HS-5 (cell line): ENCODE measurements at regions not wholly inside any gene's neighbourhood (a gene's known extent, or its start where the extent isn't known, plus 50 kb on each side); places are given as distances from the start of the nearest gene placed in this dataset.
"Not testable (repeated sequence)": the region's sequence is repeated elsewhere in the genome, so short reads cannot be mapped to it uniquely, and the experiment has no call there.

Experiments
- DNase-seq: peaks from one replicate; pipeline ENCODE4 v3.0.0-alpha.2; 2012; ENCODE audit warnings: low read depth

GRCh38 chr2:111533557-111534247 is 350.3 kb downstream of the ANAPC1 start:
- DNase-seq, result not testable (repeated sequence)

DNA sequence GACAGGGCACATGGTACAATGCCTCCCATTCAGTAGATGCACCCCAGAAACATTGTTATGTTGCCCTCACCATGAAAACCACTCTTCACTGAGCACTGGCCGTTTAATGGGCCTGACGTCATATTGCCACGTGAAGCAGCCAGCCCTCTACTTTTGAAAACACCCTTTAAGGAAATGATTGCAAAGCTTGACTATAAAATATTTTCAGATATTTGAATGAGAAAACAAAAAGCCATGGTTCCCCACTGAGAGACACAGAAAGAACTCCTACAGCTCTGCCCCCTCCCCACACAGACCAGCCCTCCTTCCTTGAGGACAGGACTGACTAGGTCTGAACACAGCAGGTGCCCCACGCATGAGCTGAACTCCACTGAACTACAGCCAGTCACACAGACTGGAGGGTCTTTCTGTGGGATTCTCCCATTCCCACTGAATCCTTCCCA is 349.1 kb downstream of the ANAPC1 start:
- no peak for DNase-seq

GRCh38 chr2:111535404-111535803 is 348.6 kb downstream of the ANAPC1 start:
- DNase-seq, result peak; percentile 44

DNA sequence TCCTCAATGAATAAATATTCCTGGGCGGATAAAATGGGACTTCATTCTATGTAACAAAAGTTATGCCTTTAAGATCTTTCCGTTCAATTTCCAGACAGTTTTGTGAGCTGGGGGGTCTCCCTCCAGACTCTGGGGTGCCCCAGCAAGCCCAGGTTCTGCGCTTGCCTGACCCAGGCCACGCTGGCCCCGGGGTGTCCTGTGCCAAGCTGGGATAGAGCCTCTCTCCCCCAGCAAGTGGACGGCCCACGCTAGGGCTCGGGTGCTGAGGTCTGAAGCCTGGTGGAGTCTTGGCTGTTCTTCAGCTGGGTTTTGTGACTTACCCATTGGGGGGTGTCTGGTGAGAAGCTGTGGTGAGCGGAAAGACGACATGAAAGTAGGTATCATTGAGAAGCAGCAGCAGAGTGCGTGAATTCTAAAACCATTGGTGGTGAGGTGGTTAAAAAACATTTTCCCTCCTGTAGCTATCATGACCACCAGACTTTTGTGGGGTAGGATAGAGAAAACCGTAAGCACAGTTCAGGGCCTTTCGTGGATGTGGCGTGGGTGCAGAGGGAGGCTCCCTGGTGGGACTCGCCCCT is 346.8 kb downstream of the ANAPC1 start:
- no peak for DNase-seq

GRCh38 chr2:111539991-111540390 is 344.0 kb downstream of the ANAPC1 start:
- DNase-seq, result not testable (repeated sequence)

DNA sequence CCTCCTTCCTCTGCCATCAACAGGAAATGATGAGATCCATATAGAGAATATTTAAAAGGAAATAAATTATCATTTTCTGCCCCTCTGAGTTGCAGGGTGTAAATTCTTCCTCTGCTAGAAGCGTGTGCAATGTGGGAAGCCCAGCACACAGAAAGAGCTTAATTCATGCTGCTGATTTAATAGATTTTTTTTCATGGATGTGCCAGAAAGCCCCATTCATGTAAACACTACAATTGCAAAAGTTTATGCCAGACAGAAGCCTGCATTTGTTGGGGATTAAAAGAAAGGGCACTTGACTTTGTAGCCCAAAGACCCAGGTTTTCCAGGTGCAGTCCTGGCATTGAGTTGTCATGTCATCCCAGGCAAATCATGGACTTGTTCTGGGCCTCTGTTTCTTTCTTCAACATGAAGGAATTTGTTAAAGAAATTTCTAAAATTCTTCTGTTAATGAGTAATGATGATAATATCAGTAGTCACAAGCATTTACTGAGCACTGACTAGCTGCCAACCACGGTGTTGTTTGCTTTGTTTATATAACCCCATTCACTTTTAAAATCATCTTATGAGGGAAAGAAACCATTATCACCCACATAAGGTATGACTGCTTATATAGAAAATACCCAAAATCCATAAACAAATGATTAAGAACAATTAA is 341.7 kb downstream of the ANAPC1 start:
- DNase-seq, result peak; percentile 24

DNA sequence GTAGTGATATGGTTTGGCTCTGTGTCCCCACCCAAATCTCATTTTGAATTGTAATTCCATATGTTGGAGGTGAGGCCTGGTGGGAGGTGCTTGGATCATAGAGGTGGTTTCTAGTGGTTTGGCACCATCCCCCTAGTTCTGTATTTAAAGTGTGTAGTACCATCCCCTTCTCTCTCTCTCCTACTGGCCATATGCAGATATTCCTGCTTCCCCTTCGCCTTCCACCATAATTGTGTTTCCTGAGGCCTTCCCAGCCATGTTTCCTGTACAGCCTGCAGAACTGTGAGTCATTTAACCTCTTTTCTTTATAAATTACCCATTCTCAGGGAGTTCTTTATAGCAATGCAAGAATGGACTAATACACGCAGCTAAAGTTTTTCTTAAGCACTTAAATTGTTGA is 340.0 kb downstream of the ANAPC1 start:
- not testable (repeated sequence) for DNase-seq

GRCh38 chr2:111545723-111546431 is 338.1 kb downstream of the ANAPC1 start:
- not testable (repeated sequence) for DNase-seq

- DNase-seq, result not testable (repeated sequence)
These were observed 337.4 kb downstream of the ANAPC1 start for GRCh38 chr2:111546578-111546977.

DNA sequence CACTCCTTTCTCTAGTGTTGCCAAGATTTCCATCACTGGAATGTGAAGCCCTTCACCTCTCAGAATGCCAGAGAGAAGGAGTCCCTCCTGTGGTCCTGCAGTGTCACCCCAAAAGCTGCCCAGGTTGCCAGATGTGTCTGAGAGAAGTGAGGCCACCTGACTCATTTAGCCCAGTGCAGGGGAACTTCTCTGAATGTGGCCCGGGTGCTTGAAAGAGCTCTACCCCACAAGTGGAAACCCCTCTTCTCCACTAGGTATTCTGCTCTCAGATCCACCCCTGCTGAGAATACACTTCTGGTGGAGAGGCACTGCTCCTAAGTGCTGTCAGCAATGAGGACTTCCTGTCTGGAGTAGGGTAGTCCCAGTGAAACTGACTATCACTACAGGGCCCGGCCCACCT is 334.8 kb downstream of the ANAPC1 start:
- not testable (repeated sequence) for DNase-seq

GRCh38 chr2:111551428-111551827 is 332.6 kb downstream of the ANAPC1 start:
- DNase-seq, result not testable (repeated sequence)

GRCh38 chr2:111552625-111553024 is 331.4 kb downstream of the ANAPC1 start:
- not testable (repeated sequence) for DNase-seq

DNA sequence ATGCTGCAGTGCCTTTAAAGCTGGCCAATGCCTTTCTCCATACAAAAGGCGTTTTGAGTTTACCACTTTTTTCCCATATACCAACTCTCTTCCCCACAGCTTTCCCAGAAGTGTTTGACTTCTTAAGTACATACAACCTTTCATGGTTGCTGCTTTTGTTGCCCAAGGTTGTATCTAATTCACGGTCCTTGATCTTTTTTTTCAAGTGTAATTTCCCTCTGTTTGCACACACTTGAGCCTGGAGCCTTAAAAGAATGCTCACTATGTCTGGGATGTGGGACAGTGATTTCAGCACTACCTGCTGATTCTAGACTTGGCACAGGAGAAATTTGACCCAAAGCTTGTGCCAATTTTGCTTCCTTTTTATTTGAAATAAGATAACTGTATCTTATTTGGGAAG is 324.7 kb downstream of the ANAPC1 start:
- DNase-seq, result not testable (repeated sequence)

GRCh38 chr2:111559814-111560213 is 324.2 kb downstream of the ANAPC1 start:
- not testable (repeated sequence) for DNase-seq

DNA sequence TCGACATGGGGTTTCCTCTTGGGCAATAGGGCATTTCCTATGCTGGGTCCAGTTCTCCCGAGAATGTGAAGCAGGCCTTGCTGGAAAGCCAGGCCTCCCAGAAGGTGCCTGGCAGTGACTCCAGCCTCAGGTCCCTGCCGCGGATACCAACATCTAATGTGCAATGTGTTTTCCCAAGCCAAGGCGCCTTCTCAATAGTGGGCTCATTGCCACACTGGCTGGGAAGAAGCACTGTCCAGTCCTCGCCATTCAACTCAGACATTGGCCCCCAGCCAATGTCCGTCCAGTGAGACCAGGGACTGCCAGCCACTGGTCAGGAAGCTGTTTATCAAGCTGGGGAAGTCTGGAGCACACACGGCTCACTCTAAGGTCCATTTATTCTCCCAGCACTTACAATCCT is 317.9 kb downstream of the ANAPC1 start:
- not testable (repeated sequence) for DNase-seq

GRCh38 chr2:111567233-111567632 is 316.8 kb downstream of the ANAPC1 start:
- DNase-seq, result not testable (repeated sequence)

DNA sequence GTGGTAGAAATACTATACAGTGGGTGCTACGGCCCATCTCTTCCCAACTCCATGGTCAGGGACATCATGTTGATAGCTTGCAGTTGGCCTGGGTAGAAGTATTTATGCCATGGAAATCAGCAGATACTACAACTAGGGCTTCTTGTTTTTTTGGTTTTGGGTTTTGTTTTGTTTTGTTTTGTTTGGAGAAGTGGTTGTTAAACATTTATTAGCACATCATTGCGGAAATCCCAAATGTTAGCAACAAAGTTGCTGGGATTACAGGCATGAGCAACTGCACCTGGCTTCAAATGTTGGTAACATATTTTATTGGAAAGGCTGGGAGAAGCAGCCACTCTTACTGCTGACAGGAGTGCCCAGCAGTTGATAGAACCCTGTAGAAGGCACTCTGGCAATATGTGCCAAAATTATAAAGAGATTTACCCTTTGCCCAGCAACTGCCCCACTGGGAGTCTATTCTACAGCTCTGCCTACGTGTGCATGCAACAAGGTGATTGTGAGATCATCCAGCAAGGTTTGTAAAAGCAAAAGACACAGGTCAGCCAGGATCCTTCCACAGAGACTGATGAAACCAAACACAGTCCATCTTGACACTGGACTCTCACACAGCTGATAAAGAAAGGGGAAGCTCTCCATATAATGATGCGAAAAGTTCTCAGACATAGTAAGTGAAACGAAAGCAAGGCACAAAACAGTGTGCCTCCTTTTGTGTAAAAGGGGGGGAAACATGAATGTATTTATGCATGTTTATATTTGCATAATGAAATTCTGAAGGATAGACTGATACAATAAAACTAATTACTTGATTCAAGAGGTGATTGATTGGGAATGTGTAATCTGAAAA is 314.4 kb downstream of the ANAPC1 start:
- DNase-seq, result not testable (repeated sequence)

GRCh38 chr2:111570300-111571114 is 313.5 kb downstream of the ANAPC1 start:
- DNase-seq, result not testable (repeated sequence)

- not testable (repeated sequence) for DNase-seq
These were observed 309.2 kb downstream of the ANAPC1 start for GRCh38 chr2:111574803-111575202.

GRCh38 chr2:111577154-111577885 is 306.7 kb downstream of the ANAPC1 start:
- not testable (repeated sequence) for DNase-seq
